GM12878 (cell line): ENCODE measurements at regions not wholly inside any gene's neighbourhood (a gene's known extent, or its start where the extent isn't known, plus 50 kb on each side); places are given as distances from the start of the nearest gene placed in this dataset.

ENCODE experiments used
- ATAC-seq: fragments of 200-7000 bp; cut with Tn5 transposase; 3 replicates; pipeline ENCODE4 v1.9.1; 2020; ENCODE audit warnings: mild to moderate bottlenecking, moderate library complexity
- BruUV-seq: library from RNA; stranded (reverse); fragments of 400-500 nt; replicated peaks from 2 replicates; lab custom pipeline; 2021; lab: Mats Ljungman, UMichigan
- CTCF ChIA-PET: fragments of 300-600 bp; sonication (Branson Sonifier 250); formaldehyde crosslinking; extraction: SDS; loops from one replicate; lab custom pipeline; 2021; ENCODE audit warnings: inconsistent platforms; lab: Yijun Ruan, JAX
- POLR2A ChIA-PET: fragments of 350-600 bp; formaldehyde crosslinking; extraction: SDS; loops from one replicate; lab custom pipeline; 2021; ENCODE audit warnings: inconsistent platforms; lab: Charles Lee
- RAD21 ChIA-PET: fragments of 300-600 bp; sonication (Branson Sonifier 250); formaldehyde crosslinking; loops from one replicate; lab custom pipeline; 2023; ENCODE audit warnings: antibody characterized with exemption; ENCODE audit not compliant: unreplicated experiment; lab: Charles Lee
- SMC1A ChIA-PET: fragments of 300-600 bp; sonication (Branson Sonifier 250); formaldehyde crosslinking; loops from one replicate; lab custom pipeline; 2023; ENCODE audit not compliant: unreplicated experiment, uncharacterized antibody; lab: Charles Lee
- DNase-seq: peaks from one replicate; pipeline ENCODE4 v3.0.0-alpha.2; 2011; ENCODE audit warnings: low read depth, low spot score
- FAIRE-seq: peaks from 3 replicates; lab custom pipeline; 2011; peaks lifted over from hg19 to GRCh38; lab: Jason Lieb, UNC
- H2AFZ ChIP-seq: 2 replicates; pipeline ENCODE4 v1.6.0; 2011; ENCODE audit warnings: low read depth, low read length, control low read depth; ENCODE audit not compliant: control insufficient read depth
- H3K27ac ChIP-seq: 2 replicates; pipeline ENCODE4 v1.5.1; 2011; ENCODE audit warnings: control low read depth; ENCODE audit not compliant: control insufficient read depth, insufficient read depth
- H3K27me3 ChIP-seq, 2 experiments: replicated peaks in 1 of 2; 2 replicates each; pipeline versions ENCODE4 v1.6.0 to v1.6.1; 2011; ENCODE audit warnings: low read length in 1 of 2; ENCODE audit not compliant: control insufficient read depth in 2 of 2, insufficient read depth in 2 of 2
- H3K36me3 ChIP-seq, 2 experiments: 2 replicates each; pipeline ENCODE4 v1.5.1; 2011; ENCODE audit warnings: low read length in 1 of 2; ENCODE audit not compliant: control insufficient read depth in 2 of 2, insufficient read depth in 2 of 2
- H3K4me1 ChIP-seq: 2 replicates; pipeline ENCODE4 v1.6.1; 2011; ENCODE audit warnings: mild to moderate bottlenecking, low read length, moderate library complexity, mixed read lengths; ENCODE audit not compliant: control insufficient read depth, insufficient read depth
- H3K4me2 ChIP-seq: 2 replicates; pipeline ENCODE4 v1.6.0; 2011; ENCODE audit warnings: control low read depth; ENCODE audit not compliant: control insufficient read depth, insufficient read depth
- H3K4me3 ChIP-seq: fragments of 200-600 bp; sonication (generic); 2 replicates; pipeline ENCODE4 v1.5.1; 2016
- H3K79me2 ChIP-seq: 2 replicates; pipeline ENCODE4 v1.6.0; 2011; ENCODE audit warnings: low read length; ENCODE audit not compliant: control insufficient read depth, insufficient read depth
- H3K9ac ChIP-seq: 2 replicates; pipeline ENCODE4 v1.8.0; 2011; ENCODE audit warnings: low read length, control low read depth, mixed read lengths; ENCODE audit not compliant: control insufficient read depth, insufficient read depth
- H3K9me3 ChIP-seq: replicated peaks from 3 replicates; pipeline ENCODE4 v1.5.1; 2011; ENCODE audit warnings: mild to moderate bottlenecking, low read length; ENCODE audit not compliant: control insufficient read depth, insufficient read depth
- H4K20me1 ChIP-seq: 2 replicates; pipeline ENCODE4 v1.6.0; 2011; ENCODE audit not compliant: control insufficient read depth, insufficient read depth
- BCL11A ChIP-seq: IDR thresholded peaks from 2 replicates; pipeline ENCODE4 v1.6.1; 2011; ENCODE audit warnings: low read depth, low read length
- CHD4 ChIP-seq: fragments of 200-600 bp; sonication (generic); IDR thresholded peaks from 2 replicates; pipeline ENCODE4 v1.6.1; 2016; ENCODE audit warnings: mild to moderate bottlenecking
- GATAD2B ChIP-seq: fragments of 450-650 bp; conservative IDR thresholded peaks from 2 replicates; pipeline ENCODE4 v1.6.1; 2017; ENCODE audit warnings: low read depth, mild to moderate bottlenecking, moderate library complexity
- MTA3 ChIP-seq: IDR thresholded peaks from 2 replicates; pipeline ENCODE4 v1.6.1; 2012; ENCODE audit warnings: low read length, inconsistent platforms, borderline replicate concordance
- NRF1 ChIP-seq: conservative IDR thresholded peaks from 2 replicates; pipeline ENCODE4 v1.6.1; 2011; ENCODE audit warnings: mild to moderate bottlenecking, low read depth, low read length, improper control_type of control experiment
- POLR2A ChIP-seq: IDR thresholded peaks from 2 replicates; pipeline ENCODE4 v1.6.1; 2011; ENCODE audit warnings: low read depth, mild to moderate bottlenecking, low read length
- TCF3 ChIP-seq: IDR thresholded peaks from 2 replicates; pipeline ENCODE4 v1.6.1; 2012; ENCODE audit warnings: low read depth, mild to moderate bottlenecking, low read length, borderline replicate concordance; ENCODE audit not compliant: insufficient read depth
- WGBS: methylation state at CpG from one replicate; pipeline ENCODE4 v1.1.6; 2016; ENCODE audit warnings: low lambda C conversion rate; ENCODE audit not compliant: insufficient replicate concordance, insufficient coverage; ENCODE audit errors: missing lambda C conversion rate; 5-methylcytosine and 5-hydroxymethylcytosine counted together
- in situ Hi-C: fragments of 300-500 bp; cut with MboI; formaldehyde crosslinking; loops from 9 replicates; pipeline ENCODE4 v1.14.3; 2018; ENCODE audit warnings: mixed read lengths
- intact Hi-C: fragments of 100-400 bp; cut with micrococcal nuclease; formaldehyde crosslinking; loops from one replicate; pipeline ENCODE4 v1.14.2; 2022; ENCODE audit not compliant: unreplicated experiment
- TF ChIP-seq, protein P1 (sequence below): fragments of 450-650 bp; conservative IDR thresholded peaks from 2 replicates; pipeline ENCODE4 v1.6.1; 2017; ENCODE audit warnings: mild to moderate bottlenecking, moderate library complexity

DNA sequence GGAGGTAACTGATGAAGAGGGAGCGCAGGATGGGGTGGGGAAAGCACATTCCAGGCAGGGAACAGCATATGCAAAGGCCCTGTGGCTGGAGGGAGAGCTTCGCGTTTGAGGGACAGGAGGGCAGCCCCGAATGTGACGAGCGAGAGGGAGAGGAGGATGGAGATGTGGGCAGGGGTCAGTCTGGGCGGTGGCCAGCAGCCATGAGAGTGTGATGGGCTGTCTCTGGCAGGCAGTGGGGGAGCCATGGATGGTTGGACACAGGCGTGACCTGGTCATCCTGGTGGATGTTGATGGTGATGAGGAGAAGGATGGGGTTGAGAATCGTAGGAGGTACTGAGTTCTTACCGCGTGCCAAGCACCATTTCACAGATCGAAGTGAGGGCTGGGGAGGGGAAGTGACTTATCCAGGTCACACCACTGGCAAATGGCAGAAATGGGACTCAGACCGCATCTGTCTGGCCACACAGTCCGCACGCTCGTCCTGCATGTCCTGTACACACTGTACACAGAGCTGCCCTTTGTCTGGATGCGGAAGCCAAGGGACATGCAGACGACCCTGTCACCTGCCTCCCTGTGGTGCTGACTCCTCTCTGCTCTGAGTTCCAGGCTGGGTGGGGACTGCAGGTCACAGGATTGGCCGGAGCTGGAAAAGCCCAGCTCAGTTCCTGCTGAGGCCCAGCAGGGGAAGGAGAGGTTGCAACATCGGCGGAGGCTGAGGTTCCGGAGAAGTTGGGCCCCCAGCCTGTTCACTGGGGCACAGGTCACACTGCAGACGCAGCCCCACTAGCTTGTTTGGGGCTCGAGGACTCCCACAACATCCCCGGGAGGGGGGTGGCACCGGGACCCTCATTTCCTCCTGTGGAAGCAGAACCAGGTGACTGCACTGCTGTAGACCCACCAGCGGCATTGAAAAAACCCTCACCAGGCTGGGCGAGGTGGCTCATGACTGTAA, 165.6 kb upstream of the IER5L start (continued):
- TF ChIP-seq, protein P1, sequence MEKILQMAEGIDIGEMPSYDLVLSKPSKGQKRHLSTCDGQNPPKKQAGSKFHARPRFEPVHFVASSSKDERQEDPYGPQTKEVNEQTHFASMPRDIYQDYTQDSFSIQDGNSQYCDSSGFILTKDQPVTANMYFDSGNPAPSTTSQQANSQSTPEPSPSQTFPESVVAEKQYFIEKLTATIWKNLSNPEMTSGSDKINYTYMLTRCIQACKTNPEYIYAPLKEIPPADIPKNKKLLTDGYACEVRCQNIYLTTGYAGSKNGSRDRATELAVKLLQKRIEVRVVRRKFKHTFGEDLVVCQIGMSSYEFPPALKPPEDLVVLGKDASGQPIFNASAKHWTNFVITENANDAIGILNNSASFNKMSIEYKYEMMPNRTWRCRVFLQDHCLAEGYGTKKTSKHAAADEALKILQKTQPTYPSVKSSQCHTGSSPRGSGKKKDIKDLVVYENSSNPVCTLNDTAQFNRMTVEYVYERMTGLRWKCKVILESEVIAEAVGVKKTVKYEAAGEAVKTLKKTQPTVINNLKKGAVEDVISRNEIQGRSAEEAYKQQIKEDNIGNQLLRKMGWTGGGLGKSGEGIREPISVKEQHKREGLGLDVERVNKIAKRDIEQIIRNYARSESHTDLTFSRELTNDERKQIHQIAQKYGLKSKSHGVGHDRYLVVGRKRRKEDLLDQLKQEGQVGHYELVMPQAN: no peak

DNA sequence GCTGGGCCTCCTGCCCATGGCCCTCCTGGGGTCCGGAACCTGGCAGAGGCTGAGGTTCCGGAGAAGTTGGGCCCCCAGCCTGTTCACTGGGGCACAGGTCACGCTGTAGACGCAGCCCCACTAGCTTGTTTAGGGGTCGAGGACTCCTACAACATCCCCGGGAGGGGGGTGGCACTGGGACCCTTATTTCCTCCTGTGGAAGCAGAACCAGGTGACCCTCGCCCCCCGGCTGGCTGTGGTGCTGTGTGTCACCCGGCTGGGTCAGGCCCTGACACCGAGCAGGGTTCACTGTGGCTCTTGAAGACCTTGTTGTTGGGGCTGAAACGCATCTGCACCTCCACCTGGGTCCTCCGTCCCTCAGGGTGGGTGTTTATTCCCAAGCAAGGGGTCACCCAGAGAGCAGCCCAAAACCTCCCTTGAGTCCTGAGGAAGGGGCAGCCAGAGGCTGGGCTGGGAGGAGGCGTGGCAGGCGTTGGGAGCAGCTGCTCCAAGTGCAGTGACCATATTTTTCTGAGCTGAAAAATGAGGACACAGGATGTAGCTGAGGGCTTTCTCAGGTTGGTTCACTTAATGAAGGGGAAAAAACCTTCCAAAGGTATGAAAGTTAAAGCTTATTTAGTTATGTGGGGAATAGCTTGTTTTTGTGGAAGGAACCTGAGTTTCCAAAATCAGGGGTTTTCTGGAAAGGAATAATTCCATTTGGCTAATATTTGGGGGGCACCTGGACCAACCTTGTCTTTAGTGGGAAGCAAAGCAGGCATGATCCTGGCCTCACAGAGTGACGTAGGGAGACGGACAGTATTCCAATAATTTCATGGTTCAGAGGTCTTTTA, 164.7 kb upstream of the IER5L start:
- no peaks in the 10 kb centered on the region for H3K36me3 ChIP-seq
- WGBS: 68% methylated on average over 16 of the region's 16 CpGs
- POLR2A ChIA-PET: no interaction called here
- H2AFZ ChIP-seq: no peak overlapping the region
- intact Hi-C loops (no loop called here), in situ Hi-C loops (no loop called here)
- H3K27me3 ChIP-seq: no peaks in the 10 kb centered on the region; a peak in 1 of 4 replicates
- no peak overlapping the region for H3K9ac ChIP-seq
- SMC1A ChIA-PET: no interaction called here
- H3K4me2 ChIP-seq: no peak overlapping the region
- TF ChIP-seq NRF1 (no peak), GATAD2B (no peak), CHD4 (no peak), POLR2A (no peak), MTA3 (no peak), TCF3 (no peak), BCL11A (no peak)
- RAD21 ChIA-PET: no interaction called here
- no peak for DNase-seq
- H4K20me1 ChIP-seq: no peaks in the 10 kb centered on the region
- no TSS peak for BruUV-seq
- CTCF ChIA-PET: no interaction called here
- H3K4me3 ChIP-seq: no peak overlapping the region
- H3K4me1 ChIP-seq: no peaks in the 10 kb centered on the region
- FAIRE-seq: no peak
- H3K9me3 ChIP-seq: no peaks in the 10 kb centered on the region
- no peak for ATAC-seq
- H3K27ac ChIP-seq: no peak overlapping the region
- no peaks in the 10 kb centered on the region for H3K79me2 ChIP-seq
